K562 (cell line): ENCODE measurements at regions not wholly inside any gene's neighbourhood (a gene's known extent, or its start where the extent isn't known, plus 50 kb on each side); places are given as distances from the start of the nearest gene placed in this dataset.

Experiments
- ATAC-seq: fragments of 200-7000 bp; cut with Tn5 transposase; 3 replicates; pipeline ENCODE4 v1.9.1; 2020; ENCODE audit warnings: moderate library complexity
- BruUV-seq: library from RNA; stranded (reverse); fragments of 400-500 nt; replicated peaks from 2 replicates; lab custom pipeline; 2021; lab: Mats Ljungman, UMichigan
- CTCF ChIA-PET: fragments of 300-600 bp; formaldehyde crosslinking; extraction: SDS; loops from one replicate; lab custom pipeline; 2021; ENCODE audit warnings: low intra/inter-chr PET ratio; lab: Yijun Ruan, JAX
- POLR2A ChIA-PET: fragments of 300-600, 350-650 bp; sonication (Branson Sonifier 250); formaldehyde crosslinking; extraction: SDS; loops from one replicate; lab custom pipeline; 2021; ENCODE audit warnings: antibody characterized with exemption, inconsistent platforms; lab: Yijun Ruan, JAX
- DNase-seq, 4 experiments: peaks; one replicate each; pipeline versions ENCODE4 v3.0.0 to v3.0.0-alpha.2; 2011 to 2018; ENCODE audit warnings: low spot score in 3 of 4, mixed read lengths in 3 of 4; ENCODE audit errors: extremely low read depth in 1 of 4
- FAIRE-seq: peaks from 2 replicates; lab custom pipeline; 2011; peaks lifted over from hg19 to GRCh38; lab: Jason Lieb, UNC
- H2AFZ ChIP-seq: 2 replicates; pipeline ENCODE4 v1.6.0; 2011; ENCODE audit warnings: low read depth, low read length, control low read depth, inconsistent platforms
- H3K27ac ChIP-seq: fragments of 200-600 bp; 3 replicates; pipeline ENCODE4 v1.8.0; 2011; ENCODE audit warnings: low read depth, mild to moderate bottlenecking, control low read depth, inconsistent platforms, low read length, moderate library complexity, mixed read lengths; ENCODE audit errors: extremely low read depth
- H3K27me3 ChIP-seq, 2 experiments: fragments of 300-600 bp in 1 of 2; 2 replicates in 1 of 2; 3 replicates in 1 of 2; pipeline versions ENCODE4 v1.6.0 to v1.8.0; 2011; ENCODE audit warnings: inconsistent platforms in 2 of 2, low read length in 2 of 2, mild to moderate bottlenecking in 1 of 2, mixed read lengths in 1 of 2, moderate library complexity in 1 of 2; ENCODE audit not compliant: control insufficient read depth in 2 of 2, insufficient read depth in 2 of 2
- H3K36me3 ChIP-seq: fragments of 300-600 bp; 3 replicates; pipeline ENCODE4 v1.8.0; 2011; ENCODE audit warnings: mild to moderate bottlenecking, low read length, inconsistent platforms; ENCODE audit not compliant: control insufficient read depth, insufficient read depth
- H3K4me1 ChIP-seq, 2 experiments: fragments of 200-600 bp in 1 of 2; replicated peaks in 1 of 2; 2 replicates in 1 of 2; 3 replicates in 1 of 2; pipeline versions ENCODE4 v1.5.1 to v1.8.0; 2011; ENCODE audit warnings: inconsistent platforms in 2 of 2, low read length in 2 of 2, mild to moderate bottlenecking in 1 of 2, mixed read lengths in 1 of 2, moderate library complexity in 1 of 2; ENCODE audit not compliant: control insufficient read depth in 2 of 2, insufficient read depth in 2 of 2
- H3K4me2 ChIP-seq: 2 replicates; pipeline ENCODE4 v1.6.1; 2011; ENCODE audit warnings: low read length, control low read depth, inconsistent platforms, mixed read lengths; ENCODE audit not compliant: insufficient read depth
- H3K4me3 ChIP-seq: fragments of 200-600 bp; sonication (generic), shearing (Covaris generic); 2 replicates; pipeline ENCODE4 v1.5.1; 2016; ENCODE audit warnings: control low read depth, inconsistent platforms
- H3K79me2 ChIP-seq: fragments of 200-600 bp; 3 replicates; pipeline ENCODE4 v1.8.0; 2011; ENCODE audit warnings: low read length, inconsistent platforms; ENCODE audit not compliant: control insufficient read depth, insufficient read depth
- H3K9ac ChIP-seq, 2 experiments: 2 replicates each; pipeline versions ENCODE4 v1.6.0 to v1.6.1; 2011; ENCODE audit warnings: low read depth in 2 of 2, low read length in 2 of 2, control low read depth in 1 of 2, inconsistent platforms in 1 of 2, mild to moderate bottlenecking in 1 of 2, mixed read lengths in 1 of 2; ENCODE audit not compliant: insufficient read depth in 1 of 2
- H3K9me1 ChIP-seq: one replicate; pipeline ENCODE4 v1.6.0; 2011; ENCODE audit warnings: inconsistent platforms, mild to moderate bottlenecking, low read length, moderate library complexity; ENCODE audit not compliant: control insufficient read depth, insufficient read depth
- H3K9me3 ChIP-seq: replicated peaks from 2 replicates; pipeline ENCODE4 v1.5.1; 2011; ENCODE audit warnings: low read depth, low read length, inconsistent platforms; ENCODE audit not compliant: control insufficient read depth, insufficient read depth
- H4K20me1 ChIP-seq: replicated peaks from 2 replicates; pipeline ENCODE4 v1.6.1; 2011; ENCODE audit warnings: low read length, inconsistent platforms, mixed read lengths; ENCODE audit not compliant: control insufficient read depth, insufficient read depth
- BDP1 ChIP-seq: IDR thresholded peaks from 3 replicates; pipeline ENCODE4 v1.6.1; 2011; ENCODE audit not compliant: insufficient read length, insufficient read depth
- ELF1 ChIP-seq: fragments of 200-800 bp; sonication (Bioruptor generic); IDR thresholded peaks from 2 replicates; pipeline ENCODE4 v1.6.1; 2016; ENCODE audit warnings: missing genetic modification characterization, missing compliant biosample characterization
- TEAD2 ChIP-seq: fragments of 450-650 bp; IDR thresholded peaks from 2 replicates; pipeline ENCODE4 v1.6.1; 2016; ENCODE audit warnings: missing genetic modification characterization, control low read depth, missing compliant biosample characterization
- WGBS: fragments of 100-300 bp; shearing (Covaris generic); methylation state at CpG from one replicate; pipeline ENCODE4 v1.1.6; 2016; ENCODE audit warnings: low coverage, mixed read lengths; ENCODE audit not compliant: insufficient coverage; ENCODE audit errors: missing lambda C conversion rate; 5-methylcytosine and 5-hydroxymethylcytosine counted together
- in situ Hi-C: fragments of 300-500 bp; cut with MboI; formaldehyde crosslinking; loops from 4 replicates; pipeline ENCODE4 v1.15.0; 2018; ENCODE audit warnings: inconsistent platforms, mixed read lengths
- intact Hi-C: fragments of 100-400 bp; cut with micrococcal nuclease; formaldehyde crosslinking; loops from 2 replicates; pipeline ENCODE4 v1.14.2; 2022
- TF ChIP-seq, protein P1 (sequence below): fragments of 250-450 bp; sonication (Bioruptor Pico); IDR thresholded peaks from 2 replicates; pipeline ENCODE4 v1.5.0; 2020; ENCODE audit warnings: mild to moderate bottlenecking
- TF ChIP-seq, protein P2 (sequence below): fragments of 250-450 bp; sonication (Bioruptor Pico); IDR thresholded peaks from 2 replicates; pipeline ENCODE4 v1.4.0; 2020; ENCODE audit warnings: mild to moderate bottlenecking, moderate library complexity

DNA sequence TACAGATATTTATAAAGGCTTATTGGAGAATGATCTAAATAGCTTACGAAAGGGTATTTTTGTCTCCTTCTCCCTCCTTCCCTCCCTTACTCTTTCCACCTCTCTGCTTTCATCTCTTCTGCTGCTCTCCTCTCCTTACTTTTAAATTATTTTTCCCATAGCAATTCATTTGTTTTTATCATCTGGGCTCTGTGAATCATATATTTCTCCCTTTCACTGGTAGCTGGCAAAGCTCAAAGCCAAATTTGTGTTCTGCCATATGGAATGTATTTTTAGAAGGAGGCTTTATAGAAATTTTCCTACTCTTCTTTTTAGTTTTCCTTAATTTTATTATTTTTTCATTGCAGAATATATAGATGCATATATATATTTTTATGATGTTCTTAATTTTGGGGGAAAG lies 385.8 kb downstream of the C3orf38 start:
- no peaks in the 10 kb centered on the region for H3K4me1 ChIP-seq
- ATAC-seq (no peak), DNase-seq (no peak), FAIRE-seq (no peak)
- H3K79me2 ChIP-seq: no peaks in the 10 kb centered on the region
- no peaks in the 10 kb centered on the region for H3K9me1 ChIP-seq
- in situ Hi-C loops: no loop called here
- ChIA-PET POLR2A (no interaction called here), CTCF (no interaction called here)
- no peak overlapping the region for H3K4me3 ChIP-seq
- H3K36me3 ChIP-seq: no peaks in the 10 kb centered on the region
- BruUV-seq: no TSS peak
- intact Hi-C loops: no loop called here
- WGBS: no CpG with 5 or more reads among the region's 1 CpG
- no peak overlapping the region for H3K27ac ChIP-seq
- TF ChIP-seq TEAD2 (tag) (no peak), ELF1 (tag) (no peak), BDP1 (no peak)
- TF ChIP-seq, protein P1, sequence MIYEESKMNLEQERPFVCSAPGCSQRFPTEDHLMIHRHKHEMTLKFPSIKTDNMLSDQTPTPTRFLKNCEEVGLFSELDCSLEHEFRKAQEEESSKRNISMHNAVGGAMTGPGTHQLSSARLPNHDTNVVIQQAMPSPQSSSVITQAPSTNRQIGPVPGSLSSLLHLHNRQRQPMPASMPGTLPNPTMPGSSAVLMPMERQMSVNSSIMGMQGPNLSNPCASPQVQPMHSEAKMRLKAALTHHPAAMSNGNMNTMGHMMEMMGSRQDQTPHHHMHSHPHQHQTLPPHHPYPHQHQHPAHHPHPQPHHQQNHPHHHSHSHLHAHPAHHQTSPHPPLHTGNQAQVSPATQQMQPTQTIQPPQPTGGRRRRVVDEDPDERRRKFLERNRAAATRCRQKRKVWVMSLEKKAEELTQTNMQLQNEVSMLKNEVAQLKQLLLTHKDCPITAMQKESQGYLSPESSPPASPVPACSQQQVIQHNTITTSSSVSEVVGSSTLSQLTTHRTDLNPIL (CRISPR knock-in tag): no peak
- TF ChIP-seq, protein P2, sequence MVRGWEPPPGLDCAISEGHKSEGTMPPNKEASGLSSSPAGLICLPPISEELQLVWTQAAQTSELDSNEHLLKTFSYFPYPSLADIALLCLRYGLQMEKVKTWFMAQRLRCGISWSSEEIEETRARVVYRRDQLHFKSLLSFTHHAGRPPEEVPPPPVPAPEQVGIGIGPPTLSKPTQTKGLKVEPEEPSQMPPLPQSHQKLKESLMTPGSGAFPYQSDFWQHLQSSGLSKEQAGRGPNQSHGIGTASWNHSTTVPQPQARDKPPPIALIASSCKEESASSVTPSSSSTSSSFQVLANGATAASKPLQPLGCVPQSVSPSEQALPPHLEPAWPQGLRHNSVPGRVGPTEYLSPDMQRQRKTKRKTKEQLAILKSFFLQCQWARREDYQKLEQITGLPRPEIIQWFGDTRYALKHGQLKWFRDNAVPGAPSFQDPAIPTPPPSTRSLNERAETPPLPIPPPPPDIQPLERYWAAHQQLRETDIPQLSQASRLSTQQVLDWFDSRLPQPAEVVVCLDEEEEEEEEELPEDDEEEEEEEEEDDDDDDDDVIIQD (CRISPR knock-in tag): no peak
- no peak overlapping the region for H3K9ac ChIP-seq
- no peak overlapping the region for H2AFZ ChIP-seq
- no peaks in the 10 kb centered on the region for H3K27me3 ChIP-seq
- no peaks in the 10 kb centered on the region for H4K20me1 ChIP-seq
- no peaks in the 10 kb centered on the region for H3K9me3 ChIP-seq
- no peak overlapping the region for H3K4me2 ChIP-seq
